NCI-H128 (cell line): ENCODE measurements at regions not wholly inside any gene's neighbourhood (a gene's known extent, or its start where the extent isn't known, plus 50 kb on each side); places are given as distances from the start of the nearest gene placed in this dataset.

Source experiments
- DNase-seq: peaks from one replicate; lab custom pipeline; 2025; ENCODE audit not compliant: unreplicated experiment; lab: John Stamatoyannopoulos, UW

DNA sequence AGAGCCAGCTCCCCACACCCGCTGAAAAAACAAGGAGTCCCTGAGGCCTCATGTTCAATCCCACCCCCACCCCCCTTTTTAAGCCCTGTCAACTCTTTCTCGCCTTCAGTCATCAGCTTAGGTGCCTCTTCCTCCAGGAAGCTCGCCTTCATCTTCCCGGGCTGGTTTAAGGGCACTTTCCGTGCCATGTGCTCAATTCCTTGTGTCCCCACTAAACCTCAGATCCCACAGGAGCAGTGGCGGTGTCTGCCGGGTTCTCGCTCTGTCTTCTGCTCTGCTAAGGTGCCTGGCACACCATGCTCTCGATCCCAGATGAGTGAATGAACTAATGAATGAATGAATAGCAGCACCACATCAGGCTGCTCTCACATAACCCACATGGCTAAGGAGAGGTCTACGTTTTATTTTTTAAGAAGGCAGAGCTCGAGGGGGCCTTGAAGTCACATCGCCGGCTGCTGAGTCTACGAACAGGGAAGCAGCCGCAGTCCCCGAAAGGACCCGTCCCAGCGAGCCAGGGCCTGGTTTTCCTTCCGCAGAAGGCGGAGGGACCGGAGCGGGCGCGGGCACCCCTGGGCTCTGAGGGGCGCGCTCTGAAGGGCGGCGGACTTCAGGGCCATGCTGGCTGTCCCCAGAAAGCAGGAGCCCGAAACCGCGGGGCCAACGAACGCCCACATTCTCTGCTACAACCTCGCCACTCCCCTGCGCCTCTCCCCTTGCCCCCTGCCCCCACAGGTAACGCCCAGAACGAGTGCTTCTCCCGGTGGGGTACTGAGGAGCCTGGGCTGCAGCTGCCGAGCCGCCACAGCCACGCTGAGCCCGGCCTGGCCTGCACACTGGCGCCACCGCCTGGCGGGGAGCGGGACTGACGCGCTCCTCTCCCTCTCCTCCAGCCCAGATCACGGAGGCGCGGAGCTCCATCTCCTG lies 73.4 kb upstream of the KCNMA1 start:
- DNase-seq = peak; percentile 10

GRCh38 chr10:77710081-77710551 lies 72.5 kb upstream of the KCNMA1 start:
- no peak for DNase-seq

DNA sequence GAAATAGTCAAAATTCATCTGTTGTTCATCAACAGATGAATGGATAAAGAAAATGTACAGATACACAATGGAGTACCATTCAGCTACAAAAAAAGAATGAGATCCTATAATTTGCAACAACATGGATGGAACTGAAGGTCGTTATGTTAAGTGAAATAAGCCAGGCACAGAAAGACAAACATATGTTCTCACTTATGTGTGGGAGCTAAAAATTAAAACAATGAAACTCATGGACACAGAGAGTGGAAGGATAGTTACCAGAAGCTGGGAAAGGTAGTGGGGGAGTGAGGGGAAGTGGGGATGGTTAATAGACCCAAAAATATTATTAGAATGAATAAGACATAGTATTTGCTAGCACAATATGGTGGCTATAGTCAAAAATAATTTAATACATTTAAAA lies 70.0 kb upstream of the KCNMA1 start:
- no peak for DNase-seq

- DNase-seq = no peak
These were observed 64.6 kb upstream of the KCNMA1 start for GRCh38 chr10:77702166-77702565.

- DNase-seq = no peak
These were observed 62.5 kb upstream of the KCNMA1 start for GRCh38 chr10:77700086-77700485.

DNA sequence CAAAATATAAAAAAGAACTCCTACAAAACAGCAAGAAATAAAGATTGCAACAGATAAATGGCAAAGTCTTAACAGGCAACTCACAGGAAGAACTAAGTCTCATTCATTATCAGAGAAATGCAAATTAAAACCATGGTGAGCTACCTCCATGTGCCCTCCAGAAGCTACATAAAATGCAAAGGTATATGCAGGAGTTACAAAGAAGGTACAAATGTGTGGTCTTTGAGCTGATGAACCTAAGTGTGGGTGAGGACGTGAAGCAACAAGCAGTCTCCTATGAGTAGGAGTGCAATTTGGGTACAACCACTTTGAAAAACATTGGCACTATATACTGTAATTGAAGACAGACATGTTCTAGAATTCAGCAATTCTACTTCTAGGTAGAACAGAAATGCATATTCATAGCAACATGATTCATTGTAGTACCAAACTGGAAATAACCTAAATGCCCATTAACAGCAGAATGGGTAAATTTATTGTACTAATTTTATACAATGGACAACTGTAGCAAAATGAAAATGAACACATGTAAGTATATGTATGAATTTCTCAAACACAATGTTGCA lies 61.6 kb upstream of the KCNMA1 start:
- no peak for DNase-seq

DNA sequence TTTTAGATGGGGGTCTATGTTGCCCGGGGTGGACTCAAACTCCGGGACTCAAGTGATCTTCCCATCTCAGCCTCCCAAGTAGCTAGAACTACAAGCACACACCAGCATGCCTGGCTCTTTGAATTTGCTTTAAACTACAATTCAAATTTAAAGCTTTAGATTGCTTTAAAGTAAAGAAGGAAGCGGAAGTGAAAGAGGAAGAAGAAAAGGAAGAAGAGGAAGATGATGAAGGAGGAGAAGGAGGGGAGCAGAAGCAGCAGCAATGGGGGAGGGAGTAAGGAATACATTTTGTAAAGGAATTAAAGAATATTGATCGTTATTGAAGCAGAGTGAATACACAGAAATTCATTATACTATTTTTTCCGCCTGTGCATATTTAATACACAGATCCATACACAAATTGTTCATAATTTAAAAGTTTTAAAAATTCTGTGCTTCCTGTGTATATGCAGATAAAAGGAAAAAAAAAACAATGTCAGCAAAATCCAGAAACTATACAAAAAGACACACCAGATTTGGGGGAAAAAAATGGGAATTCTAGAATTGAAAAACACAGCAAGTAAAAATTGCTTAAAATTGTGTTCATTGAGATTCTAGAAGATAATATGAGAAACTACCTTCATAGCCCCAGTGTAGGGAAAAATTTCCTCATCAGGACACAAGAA lies 60.8 kb upstream of the KCNMA1 start:
- DNase-seq = no peak

DNA sequence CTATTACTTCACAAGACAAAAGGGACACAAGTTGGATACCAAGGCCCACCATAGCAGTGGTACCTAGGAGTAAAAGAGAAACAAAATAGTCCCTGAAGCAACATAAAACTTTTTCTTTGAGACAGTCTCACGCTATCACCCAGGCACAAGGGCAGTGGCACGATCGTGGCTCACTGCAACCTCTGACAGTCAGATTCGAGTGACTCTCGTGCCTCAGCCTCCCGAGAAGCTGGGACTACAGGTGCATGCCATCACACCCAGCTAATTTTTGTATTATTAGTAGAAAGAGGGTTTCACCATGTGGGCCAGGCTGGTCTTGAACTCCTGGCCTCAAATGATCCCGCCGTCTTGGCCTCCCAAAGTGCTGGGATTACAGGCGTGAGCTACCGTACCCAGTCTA lies 59.0 kb upstream of the KCNMA1 start:
- DNase-seq = no peak

DNA sequence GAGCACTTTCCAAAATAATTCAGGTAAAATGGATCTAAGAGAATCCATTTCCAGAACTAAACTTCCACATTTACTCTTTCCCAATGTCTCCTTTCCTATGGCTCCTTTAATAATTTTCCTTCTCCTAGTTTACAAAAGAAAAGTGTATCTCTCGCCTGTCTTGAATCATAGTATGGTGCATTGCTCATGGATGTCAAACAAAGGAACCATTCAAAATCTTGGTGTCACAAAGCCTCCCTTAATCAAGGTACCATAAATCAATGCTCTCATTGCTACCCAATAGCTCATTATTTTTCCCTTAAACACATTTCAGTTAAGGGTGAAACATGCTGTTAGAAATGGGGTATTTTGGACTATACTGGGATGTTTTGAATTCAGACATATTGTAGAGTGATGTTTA lies 57.6 kb upstream of the KCNMA1 start:
- no peak for DNase-seq

GRCh38 chr10:77692782-77693181 lies 55.2 kb upstream of the KCNMA1 start:
- no peak for DNase-seq

GRCh38 chr10:77689339-77689738 lies 51.7 kb upstream of the KCNMA1 start:
- no peak for DNase-seq

DNA sequence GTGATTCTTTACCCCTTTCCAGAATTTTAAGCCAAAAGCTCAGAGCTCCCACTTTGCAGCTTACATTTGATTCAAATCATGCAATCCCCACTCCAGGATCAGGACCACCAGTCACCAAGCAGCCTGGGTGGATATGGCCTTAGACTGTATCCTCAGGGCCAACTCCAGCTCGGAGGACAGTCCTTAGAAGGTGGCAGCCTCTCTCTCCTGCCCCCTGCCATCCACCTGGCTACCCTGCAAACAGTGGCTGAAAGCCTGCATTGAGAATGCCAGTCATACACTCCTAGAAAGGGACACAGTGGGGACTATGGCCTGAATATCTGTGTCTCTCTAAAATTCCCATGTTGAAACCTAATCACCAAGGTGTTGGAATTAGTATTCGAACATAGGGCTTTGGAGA lies 50.0 kb upstream of the KCNMA1 start:
- DNase-seq = no peak
